ENCODE measurements at regions not wholly inside any gene's neighbourhood (a gene's known extent, or its start where the extent isn't known, plus 50 kb on each side); places are given as distances from the start of the nearest gene placed in this dataset.

DNA sequence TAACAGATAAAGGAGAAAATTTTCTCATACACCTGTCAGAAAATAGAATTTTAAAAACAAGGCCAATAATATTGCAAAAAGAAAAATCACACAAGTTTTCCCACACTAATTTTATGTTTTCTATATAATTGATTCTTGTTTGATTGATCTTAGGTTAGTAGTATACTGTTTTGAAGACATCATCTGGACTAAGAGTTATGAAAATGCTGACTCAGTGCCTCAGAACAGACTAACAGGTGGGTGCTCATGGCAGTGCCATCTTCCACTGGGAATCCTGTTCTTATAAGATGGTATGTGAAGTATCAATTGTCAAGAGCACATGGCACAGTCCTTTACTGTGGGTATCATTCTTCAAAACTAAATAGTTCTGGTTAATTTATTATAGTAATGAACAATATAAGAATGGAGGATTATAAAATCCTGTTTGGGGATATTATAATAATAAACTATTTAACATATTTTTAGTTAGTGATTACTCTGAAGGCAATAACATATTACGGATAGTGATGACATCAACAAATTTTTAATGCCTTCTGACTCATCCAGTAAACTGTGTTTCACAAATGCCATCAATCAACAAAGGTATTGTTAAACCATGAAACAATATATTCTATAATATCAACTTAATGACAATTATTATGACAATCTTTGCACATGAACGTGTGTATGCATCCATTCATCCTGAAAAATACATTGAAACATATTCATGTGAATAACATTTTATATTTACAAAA is 384.6 kb upstream of the KHDRBS2 start:
- DNase-seq (ENCODE audit: low spot score), result no peak

DNA sequence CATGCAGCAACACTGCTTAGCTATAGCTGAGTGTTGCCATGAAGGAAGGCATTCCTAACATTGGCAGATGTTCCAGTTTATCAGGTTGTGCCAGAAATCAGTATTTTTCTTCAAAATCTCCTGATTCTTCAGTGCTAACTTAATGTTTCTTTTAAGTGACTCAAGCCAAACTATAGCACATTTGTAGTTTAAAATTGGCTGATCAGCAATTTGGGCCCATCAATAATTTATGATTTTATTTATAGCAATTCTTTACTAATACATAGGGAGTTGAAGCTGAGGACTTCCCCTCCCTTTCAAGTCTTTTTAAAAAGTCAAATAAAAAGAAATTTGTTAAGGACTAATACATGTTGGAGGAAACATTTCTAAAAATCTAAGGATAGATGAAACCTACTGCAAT is 383.8 kb upstream of the KHDRBS2 start:
- DNase-seq (ENCODE audit: low spot score), result no peak

DNA sequence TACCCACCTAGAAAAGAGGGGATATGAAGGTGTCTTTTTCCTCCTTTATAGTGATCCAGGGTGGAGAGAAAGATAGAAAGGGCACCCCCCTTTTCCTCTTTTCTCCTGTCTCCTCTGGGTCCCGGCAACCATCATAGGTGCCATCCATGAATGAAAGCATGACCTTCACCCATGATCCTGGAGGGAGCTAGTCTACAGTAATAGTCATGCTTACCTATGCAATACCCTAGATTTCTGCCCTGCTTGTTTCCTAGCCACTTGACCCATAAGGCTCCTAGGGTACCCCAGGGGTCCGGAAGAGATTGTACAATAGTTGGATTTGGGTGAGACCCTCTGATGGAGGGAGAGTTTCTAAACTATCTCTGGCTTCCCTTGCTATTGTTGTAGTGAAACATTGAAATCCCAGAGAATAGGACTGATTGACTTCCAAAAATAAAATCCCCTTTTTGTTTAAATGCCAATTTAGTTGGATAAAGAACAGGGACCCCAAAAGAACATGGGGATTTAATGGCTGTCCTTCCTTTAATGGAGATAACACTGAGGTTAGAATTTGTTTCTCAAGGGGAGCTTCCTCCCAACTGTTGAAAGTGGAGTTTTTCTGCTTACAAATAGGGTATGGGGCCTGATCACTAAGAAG is 366.8 kb upstream of the KHDRBS2 start:
- no peak for DNase-seq (ENCODE audit: low spot score)

DNA sequence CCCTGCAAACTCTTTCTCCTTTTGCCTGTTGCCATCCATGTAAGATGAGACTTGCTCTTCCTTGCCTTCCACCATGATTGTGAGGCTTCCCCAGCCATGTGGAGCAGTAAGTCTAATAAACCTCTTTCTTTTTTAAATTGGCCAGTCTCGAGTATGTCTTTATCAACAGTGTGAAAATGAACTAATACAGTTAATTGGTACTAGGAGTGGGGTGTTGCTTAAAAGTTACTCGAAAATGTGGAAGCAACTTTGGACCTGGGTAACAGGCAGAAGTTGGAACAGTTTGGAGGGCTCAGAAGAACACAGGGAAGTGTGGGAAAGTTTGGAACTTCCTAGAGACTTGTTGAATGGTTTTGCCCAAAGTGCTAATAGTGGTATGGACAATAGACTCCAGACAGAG is 359.2 kb upstream of the KHDRBS2 start:
- DNase-seq (ENCODE audit: low spot score), result no peak

DNA sequence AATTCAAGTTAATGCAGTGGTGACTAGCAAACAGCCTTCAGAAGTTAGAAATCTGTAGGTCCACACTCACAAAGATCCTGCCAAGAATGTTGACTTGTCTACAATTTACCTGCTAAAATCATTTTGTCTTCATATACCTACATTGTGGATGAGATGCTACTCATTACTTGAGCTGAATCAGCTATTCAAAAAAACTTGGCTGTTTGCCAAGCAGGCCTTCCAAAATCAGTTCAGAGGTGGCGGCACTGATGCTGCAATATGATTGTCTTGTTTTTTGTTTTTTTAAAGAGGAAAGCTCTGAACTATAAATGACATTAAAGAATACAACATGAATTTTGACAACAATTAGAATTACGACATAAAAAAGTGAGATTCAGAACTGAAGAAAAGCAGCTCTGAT is 354.7 kb upstream of the KHDRBS2 start:
- DNase-seq (ENCODE audit: low spot score), result no peak

DNA sequence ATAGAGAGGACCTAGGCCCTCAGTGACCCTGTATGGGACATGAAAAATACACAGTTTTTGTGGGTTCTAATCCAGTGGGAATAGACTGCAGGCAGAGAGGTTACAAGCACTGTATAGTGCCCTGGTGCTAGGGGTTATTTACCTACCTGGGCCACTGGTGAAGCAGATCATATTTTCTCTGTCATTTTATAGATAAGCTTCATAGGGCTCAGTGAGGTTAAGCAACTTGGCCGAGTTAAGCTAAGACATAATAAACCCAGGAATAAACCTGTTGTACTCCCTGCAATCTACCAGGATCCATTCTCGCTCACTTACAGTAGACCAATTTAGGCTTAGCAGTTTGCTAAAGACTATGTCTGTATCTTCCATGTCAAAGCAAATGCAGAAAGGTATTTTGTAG is 340.6 kb upstream of the KHDRBS2 start:
- DNase-seq (ENCODE audit: low spot score), result no peak

DNA sequence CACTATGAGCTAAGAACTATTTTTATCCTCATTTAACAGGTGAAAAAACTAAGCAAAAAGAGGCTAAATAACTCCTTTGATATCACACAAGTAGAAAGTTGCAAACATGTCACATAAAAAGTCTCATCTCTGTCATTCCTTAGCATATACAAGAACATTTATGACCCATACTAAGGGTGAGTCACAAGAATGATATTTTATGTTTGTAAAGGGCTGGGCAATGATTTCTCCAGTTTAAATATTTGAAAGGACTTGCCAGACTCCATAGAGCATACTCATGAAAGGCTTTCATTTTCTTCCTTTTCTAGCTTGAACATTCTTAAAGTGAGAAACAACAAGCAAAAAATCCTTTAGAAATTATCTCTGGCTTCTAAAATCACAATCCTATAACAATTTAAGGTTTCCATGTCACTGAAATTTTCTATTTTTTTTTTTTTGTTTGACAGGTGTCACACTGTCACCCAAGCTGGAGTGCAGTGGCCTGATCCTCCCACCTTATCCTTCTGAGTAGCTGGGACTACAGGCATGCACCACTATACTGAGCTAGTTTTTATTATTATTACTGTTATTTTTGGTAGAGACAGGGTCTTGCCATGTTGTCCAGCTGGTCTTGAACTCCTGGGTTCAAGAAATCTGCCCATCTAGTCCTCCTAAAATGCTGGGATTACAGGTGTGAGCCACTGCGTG is 338.0 kb upstream of the KHDRBS2 start:
- DNase-seq (ENCODE audit: low spot score), result no peak

DNA sequence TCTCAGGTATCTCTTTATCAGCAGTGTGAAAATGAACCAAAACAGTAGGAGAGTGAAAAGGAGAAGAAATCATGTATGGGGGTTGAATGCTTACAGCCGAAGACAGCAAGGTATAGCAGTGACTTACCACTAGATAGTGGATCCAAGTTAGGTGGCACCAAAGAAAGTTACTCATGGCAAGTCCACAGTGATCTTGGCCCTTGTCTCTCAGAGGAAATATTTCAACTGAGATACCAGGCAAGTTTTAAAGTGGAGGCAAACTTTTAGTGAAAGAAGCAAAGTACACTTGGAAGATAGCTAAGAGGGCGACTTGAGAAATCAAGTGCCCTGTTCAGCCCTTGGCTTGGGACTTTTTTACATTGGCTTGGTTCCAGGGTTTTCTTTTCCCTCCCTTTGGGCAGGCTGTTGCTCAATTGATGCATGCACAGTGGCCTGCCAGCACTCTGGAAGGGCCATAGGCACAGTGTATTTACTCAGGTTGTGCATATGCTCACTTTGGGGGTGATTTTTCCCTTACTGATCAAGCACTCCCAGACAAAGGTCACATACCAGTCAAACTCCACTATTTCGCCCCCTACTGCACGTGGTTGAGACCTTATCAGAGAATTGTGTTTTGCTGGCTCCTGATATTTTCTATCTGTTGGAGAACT is 329.5 kb upstream of the KHDRBS2 start:
- no peak for DNase-seq (ENCODE audit: low spot score)

DNA sequence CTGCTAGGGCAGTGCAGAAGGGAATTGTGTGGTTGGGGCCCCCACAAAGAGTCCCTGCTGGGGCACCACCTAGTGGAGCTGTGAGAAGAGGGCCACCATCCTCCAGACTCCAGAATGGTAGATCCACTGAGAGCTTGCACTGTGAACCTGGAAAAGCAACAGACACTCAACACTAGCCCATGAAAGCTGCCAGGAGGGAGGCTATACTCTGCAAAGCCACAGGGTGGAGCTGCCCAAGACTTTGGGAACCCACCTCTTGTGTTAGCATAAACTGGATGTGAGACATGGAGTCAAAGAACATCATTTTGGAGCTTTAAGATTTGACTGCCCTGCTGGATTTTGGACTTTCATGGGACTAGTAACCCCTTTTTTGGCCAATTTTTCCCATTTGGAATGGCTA is 328.4 kb upstream of the KHDRBS2 start:
- DNase-seq (ENCODE audit: low spot score), result no peak

DNA sequence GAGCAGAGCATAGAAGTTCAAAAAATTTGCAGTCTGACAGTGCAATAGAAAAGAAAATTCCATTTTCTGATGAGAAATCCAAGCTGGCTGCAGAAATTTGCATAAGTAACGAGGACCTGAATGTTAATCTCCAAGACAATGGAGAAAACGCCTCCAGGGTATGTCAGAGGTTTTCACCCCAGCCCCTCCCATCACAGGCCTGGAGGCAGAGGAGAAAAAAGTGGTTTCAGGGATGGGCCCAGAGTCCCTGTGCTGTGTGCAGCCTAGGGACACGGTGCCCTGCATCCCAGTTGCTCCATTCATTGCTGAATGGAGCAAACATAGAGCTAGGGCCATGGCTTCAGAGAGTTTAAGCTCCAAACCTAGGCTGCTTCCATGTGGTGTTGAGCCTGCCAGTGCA is 327.9 kb upstream of the KHDRBS2 start:
- no peak for DNase-seq (ENCODE audit: low spot score)

DNA sequence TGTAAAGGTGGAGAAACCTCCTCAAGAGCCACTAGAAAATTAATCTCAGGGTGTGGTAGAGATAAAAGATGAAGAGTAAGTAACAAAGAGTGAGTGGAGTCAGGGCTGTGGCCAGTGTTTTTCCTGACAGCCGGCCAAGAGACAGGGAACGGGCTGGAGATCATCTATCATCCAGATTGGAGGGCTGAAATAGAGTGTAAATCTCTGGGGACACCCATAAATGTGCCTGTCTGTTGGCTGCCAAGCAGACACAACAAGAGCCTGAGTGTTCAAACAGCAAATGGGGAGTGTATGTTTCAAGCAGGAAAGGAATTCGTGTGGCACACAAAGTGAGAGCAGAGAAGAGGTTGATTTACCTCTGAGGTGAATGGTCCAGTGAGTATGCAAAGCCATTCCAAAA is 326.4 kb upstream of the KHDRBS2 start:
- no peak for DNase-seq (ENCODE audit: low spot score)

DNA sequence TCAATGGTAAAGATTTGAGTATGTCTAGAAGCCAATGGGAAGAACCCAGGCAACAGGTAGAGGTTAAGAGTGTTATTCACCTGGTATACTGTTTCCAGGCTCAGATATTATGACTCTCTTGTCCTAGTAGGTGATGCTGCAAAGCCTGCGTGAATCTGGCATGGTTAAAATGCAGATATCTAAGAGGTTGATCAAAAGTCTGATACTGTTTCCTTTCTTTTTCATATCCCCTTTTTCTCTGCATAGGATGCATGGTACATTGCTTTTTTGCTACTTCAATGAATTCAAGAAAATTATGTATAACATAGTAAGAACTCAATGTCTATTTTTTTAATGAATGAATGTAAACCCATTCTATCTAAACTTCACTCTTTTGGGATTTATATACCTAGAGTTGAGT is 284.3 kb upstream of the KHDRBS2 start:
- no peak for DNase-seq (ENCODE audit: low spot score)

DNA sequence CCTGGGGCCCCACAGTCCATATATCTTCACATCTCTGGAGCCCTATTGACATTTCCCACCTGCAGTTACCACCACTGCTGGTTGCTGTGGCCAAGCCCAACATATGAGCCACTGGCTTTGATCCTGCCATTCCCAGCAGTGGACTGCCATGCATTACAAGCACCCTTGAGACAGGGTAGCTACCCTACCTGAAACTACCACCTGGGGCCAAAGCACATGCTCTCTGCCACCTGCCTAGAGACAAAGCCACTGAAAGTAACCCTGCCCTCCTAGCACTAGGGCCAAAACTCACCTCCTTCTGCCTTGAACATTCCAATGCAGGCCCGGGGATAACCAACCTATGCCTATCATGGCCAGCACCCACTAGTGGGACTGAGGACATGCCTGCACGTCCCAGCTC is 255.5 kb upstream of the KHDRBS2 start:
- no peak for DNase-seq (ENCODE audit: low spot score)

DNA sequence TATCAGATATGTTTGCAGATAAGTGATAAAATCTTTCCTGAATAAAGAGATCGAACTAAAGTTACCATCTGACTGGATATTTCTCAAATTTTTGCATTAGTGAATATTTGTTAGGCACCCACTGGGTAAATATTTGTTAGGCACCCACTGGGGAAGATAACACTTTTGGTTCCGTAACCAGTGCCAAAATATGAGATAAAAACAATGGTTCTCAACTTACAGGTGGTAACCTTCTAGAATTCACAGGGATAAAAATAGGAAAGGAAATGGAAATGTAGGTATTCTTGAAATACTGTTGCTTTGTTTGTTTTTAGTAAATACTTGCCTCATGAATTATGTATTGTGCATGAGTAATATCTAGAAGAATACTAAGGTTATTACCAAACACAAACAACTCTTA is 245.0 kb upstream of the KHDRBS2 start:
- no peak for DNase-seq (ENCODE audit: low spot score)

DNA sequence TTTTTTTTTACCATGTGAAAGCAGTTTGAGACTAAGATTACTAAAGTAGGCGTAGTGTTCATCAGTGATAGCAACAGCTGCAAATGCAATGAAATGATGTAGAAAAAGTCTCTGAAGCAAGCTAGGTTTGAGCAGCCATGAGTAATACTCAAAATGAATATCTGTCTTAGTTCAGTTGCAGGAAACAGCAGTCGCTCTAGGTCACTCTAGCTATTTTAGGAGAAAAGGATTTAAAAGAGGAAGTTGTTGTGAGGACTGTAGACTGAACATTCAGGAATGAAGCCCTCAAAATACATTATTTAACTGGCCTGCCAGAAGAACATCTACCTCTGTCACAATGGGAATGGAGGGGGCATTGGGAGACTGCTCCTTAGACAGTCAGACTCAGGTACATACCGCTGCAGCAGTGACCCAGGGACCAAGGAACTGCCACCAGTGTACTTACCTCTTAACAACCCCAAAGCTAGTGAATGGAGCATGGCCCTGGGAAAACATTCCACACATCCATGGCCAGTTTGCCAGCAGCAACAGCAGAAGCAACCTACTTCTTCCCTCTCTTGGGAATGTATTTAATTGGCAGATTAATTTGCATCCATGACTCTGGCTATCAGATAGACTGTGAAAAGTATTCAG is 243.0 kb upstream of the KHDRBS2 start:
- DNase-seq (ENCODE audit: low spot score), result no peak

DNA sequence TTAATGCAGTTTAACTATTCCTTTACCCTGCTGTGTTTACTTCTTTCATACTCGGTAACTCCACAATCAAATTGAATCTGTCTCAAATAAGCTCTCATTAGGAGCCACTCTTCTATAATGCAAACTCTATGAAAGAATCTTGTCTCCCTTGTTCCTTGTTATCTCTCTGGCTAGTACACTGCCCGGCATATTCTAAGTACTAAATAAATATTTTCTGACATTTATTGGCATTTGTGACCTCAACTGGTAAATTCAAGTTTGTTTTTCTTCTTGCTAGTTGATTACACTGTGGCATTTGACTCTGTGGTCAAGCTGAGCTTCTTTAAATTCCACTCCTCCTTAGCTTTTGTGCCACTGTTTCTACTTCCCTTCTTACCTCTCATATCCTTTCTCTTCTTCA is 237.6 kb upstream of the KHDRBS2 start:
- no peak for DNase-seq (ENCODE audit: low spot score)

DNA sequence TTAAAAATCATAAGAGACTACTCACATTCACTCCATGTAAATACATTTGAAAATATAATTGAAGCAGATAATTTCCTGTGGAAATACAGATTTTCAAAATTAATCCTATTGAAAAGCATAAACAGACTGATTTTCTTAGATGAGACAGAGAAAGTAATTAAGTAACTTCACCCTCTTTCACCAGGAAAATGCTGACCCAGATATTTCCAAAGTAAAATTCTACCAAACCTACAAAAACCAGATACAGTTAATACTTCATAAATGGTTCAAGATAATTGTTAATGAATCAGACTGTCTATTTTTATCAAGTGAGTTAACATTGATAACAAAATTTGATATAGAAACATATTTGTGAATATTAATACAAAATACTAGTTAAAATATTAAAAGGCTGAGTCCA is 233.5 kb upstream of the KHDRBS2 start:
- no peak for DNase-seq (ENCODE audit: low spot score)

DNA sequence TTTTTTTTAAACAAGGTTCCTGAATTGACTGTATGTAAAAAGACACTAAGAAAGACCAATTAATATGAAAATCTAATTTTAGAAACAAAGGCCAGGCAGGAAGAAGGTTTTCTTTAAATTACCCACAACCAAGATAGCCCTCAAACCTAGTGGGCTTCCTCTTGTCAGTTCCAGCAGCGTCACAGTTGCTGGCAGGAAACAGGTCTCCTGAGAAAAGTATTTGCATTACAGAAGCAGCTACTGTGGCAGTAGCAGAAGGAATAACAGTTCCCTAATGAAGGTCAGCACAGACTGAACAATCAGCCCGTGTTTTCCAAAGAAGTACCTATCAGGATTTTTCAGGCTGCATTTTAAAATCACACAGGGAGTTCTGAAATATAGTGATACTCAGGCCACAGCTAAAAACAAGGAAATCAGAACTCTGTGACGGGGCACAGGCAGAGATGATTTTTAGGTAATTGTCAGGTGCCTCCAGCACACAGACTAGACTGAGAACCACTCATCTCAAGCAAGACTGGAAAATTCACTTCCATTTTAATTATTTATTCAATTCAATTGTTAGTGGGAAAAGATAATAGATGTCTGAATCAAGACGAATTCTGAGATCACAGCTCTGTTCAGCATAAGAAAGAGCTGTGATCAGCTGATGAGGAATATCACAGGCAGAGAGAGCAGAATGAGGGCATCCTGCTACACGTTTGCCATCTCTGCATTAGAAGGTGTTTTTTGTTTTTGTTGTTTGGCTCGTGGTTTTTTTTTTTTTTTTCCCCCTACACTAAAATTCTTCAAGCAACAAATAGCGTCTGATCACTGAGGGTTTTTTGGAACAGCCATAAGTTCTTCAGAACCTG is 230.5 kb upstream of the KHDRBS2 start:
- no peak for DNase-seq (ENCODE audit: low spot score)

DNA sequence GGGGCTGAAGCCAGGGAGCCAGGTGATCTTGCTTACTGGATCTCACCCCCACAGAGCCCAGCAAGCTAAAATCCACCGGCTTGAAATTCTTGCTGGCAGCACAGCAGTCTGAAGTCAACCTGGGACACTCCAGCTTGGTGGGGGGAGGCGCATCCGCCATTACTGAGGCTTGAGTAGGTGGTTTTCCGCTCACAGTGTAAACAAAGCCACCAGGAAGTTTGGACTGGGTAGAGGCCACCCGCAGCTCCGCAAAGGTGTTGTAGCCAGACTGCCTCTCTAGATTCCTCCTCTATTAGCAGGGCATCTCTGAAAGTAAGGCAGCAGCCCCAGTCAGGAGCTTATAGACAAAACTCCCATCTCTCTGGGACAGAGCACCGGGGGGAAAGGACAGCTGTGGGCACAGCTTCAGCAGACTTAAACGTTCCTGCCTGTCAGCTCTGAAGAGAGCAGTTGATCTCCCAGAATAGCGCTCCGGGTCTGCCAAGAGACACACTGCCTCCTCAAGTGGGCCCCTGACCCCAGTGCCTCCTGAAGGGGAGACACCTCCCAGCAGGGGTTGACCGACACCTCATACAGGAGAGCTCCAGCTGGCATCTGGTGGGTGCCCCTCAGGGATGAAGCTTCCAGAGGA is 206.3 kb upstream of the KHDRBS2 start:
- no peak for DNase-seq (ENCODE audit: low spot score)

DNA sequence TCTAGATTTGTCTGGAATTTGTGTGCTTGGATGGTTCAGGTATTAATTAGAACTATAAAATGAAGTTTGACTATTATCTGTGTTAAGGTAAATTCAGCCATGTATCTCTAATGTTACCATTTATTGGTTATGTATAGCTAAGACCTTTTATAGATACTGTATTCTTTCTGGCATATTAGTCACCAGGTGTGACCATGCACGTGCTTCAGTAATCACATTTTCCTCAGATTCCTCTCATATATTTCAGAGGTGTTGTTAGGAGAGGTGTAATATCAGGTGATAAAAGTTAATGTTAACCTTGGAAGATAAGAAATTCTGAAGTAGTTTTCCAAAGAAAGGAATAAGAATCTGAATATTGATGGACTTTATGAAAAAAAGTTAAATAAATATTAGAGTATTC is 194.5 kb upstream of the KHDRBS2 start:
- DNase-seq (ENCODE audit: low spot score), result no peak

DNA sequence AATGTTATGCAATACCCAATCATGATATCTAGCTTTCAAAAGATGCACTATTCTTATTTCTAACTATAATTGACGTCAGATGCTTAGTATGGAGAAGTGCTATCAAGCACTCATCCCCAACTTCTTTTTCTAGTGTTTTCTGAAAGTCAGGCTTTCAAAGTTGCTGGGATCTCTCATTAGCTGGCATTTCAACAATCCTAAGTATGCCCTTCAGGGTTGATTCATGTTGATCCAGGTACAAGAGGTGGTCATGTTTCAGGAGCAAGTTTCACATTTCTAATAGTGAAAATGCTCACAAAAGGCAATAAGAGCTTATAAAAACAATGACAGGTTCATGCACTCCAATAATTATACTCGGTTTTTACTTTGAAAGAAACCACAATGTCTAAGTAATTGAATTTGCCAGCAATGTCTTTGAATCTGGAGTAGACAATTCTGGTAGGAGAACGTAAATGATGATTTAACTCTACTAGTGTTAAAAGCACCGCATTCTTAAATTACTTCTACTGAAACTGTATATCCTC is 193.7 kb upstream of the KHDRBS2 start:
- DNase-seq (ENCODE audit: low spot score), result no peak

Measured in cerebellar cortex (tissue), 1 donor.